Calu3 (cell line): ENCODE measurements at regions not wholly inside any gene's neighbourhood (a gene's known extent, or its start where the extent isn't known, plus 50 kb on each side); places are given as distances from the start of the nearest gene placed in this dataset.

ENCODE experiments used
- BruUV-seq: library from RNA; stranded (reverse); fragments of 400-500 nt; replicated peaks from 2 replicates; lab custom pipeline; 2021; lab: Mats Ljungman, UMichigan
- CTCF ChIA-PET: fragments of 300-600 bp; sonication (Branson Sonifier 250); formaldehyde crosslinking; loops from one replicate; lab custom pipeline; 2022; ENCODE audit warnings: antibody characterized with exemption; lab: Charles Lee
- DNase-seq: peaks from one replicate; pipeline ENCODE4 v3.0.0; 2022
- H3K27ac Mint-ChIP-seq: one replicate; pipeline ENCODE4 v1.8.0; 2022; ENCODE audit warnings: mixed read lengths; ENCODE audit not compliant: unreplicated experiment
- H3K27me3 Mint-ChIP-seq: one replicate; pipeline ENCODE4 v1.8.0; 2022; ENCODE audit warnings: mixed read lengths; ENCODE audit not compliant: unreplicated experiment
- H3K36me3 Mint-ChIP-seq: one replicate; pipeline ENCODE4 v1.8.0; 2022; ENCODE audit warnings: mild to moderate bottlenecking, moderate library complexity, mixed read lengths; ENCODE audit not compliant: insufficient read depth, unreplicated experiment
- H3K4me1 Mint-ChIP-seq: one replicate; pipeline ENCODE4 v1.8.0; 2022; ENCODE audit warnings: mild to moderate bottlenecking, low read depth, mixed read lengths; ENCODE audit not compliant: unreplicated experiment
- H3K4me3 Mint-ChIP-seq: one replicate; pipeline ENCODE4 v1.8.0; 2022; ENCODE audit warnings: mild to moderate bottlenecking, low read depth, moderate library complexity, mixed read lengths; ENCODE audit not compliant: unreplicated experiment
- H3K9me3 Mint-ChIP-seq: one replicate; pipeline ENCODE4 v1.8.0; 2022; ENCODE audit warnings: low read depth, mixed read lengths; ENCODE audit not compliant: unreplicated experiment
- CTCF ChIP-seq: fragments of 200-600 bp; IDR thresholded peaks from one replicate; pipeline ENCODE4 v1.8.0; 2022; ENCODE audit warnings: antibody characterized with exemption; ENCODE audit not compliant: unreplicated experiment
- intact Hi-C: fragments of 100-400 bp; cut with micrococcal nuclease; formaldehyde crosslinking; loops from one replicate; pipeline ENCODE4 v1.10.0; 2022; ENCODE audit not compliant: unreplicated experiment

GRCh38 chr7:112898432-112899290, 108.5 kb upstream of the TMEM168 start:
- intact Hi-C loops: loop anchor here (1.0 to 5.0 kb wide), 2 partner anchors 326 to 348 kb away; no protein-coding TSS in a partner anchor
- CTCF ChIA-PET: no interaction called here
- H3K27ac Mint-ChIP-seq: no peak overlapping the region
- H3K4me1 Mint-ChIP-seq: no peaks in the 10 kb centered on the region
- H3K4me3 Mint-ChIP-seq: no peak overlapping the region
- H3K9me3 Mint-ChIP-seq: peaks cover 3% of the 10 kb centered on the region
- peak; percentile 66 for DNase-seq
- H3K27me3 Mint-ChIP-seq: no peaks in the 10 kb centered on the region
- no peaks in the 10 kb centered on the region for H3K36me3 Mint-ChIP-seq
- BruUV-seq: no TSS peak
- TF ChIP-seq CTCF: peak; percentile 70

- CTCF ChIA-PET: no interaction called here
- intact Hi-C loops: loop anchor here (1.0 to 5.0 kb wide), 2 partner anchors 326 to 348 kb away; no protein-coding TSS in a partner anchor
- BruUV-seq: no TSS peak
- Mint-ChIP-seq H3K4me1 (no peaks in the 10 kb centered on the region), H3K27me3 (no peaks in the 10 kb centered on the region), H3K27ac (no peak overlapping the region), H3K36me3 (no peaks in the 10 kb centered on the region), H3K9me3 (no peaks in the 10 kb centered on the region), H3K4me3 (no peak overlapping the region)
- DNase-seq: no peak
- TF ChIP-seq CTCF: no peak
Observed at GRCh38 chr7:112897839-112898431, 107.7 kb upstream of the TMEM168 start.

GRCh38 chr7:112896026-112896601, 105.9 kb upstream of the TMEM168 start:
- H3K4me3 Mint-ChIP-seq: no peak overlapping the region
- peaks cover 4% of the 10 kb centered on the region for H3K36me3 Mint-ChIP-seq

GRCh38 chr7:112892263-112892662, 102.1 kb upstream of the TMEM168 start:
- H3K36me3 Mint-ChIP-seq: peaks cover 4% of the 10 kb centered on the region
- H3K4me3 Mint-ChIP-seq: no peak overlapping the region
- H3K4me1 Mint-ChIP-seq: no peaks in the 10 kb centered on the region
- TF ChIP-seq CTCF: no peak
- intact Hi-C loops: no loop called here
- H3K27me3 Mint-ChIP-seq: no peaks in the 10 kb centered on the region
- no peaks in the 10 kb centered on the region for H3K9me3 Mint-ChIP-seq
- H3K27ac Mint-ChIP-seq: no peak overlapping the region
- BruUV-seq: no TSS peak
- DNase-seq: no peak
- CTCF ChIA-PET: no interaction called here

More at GRCh38 chr7:112896026-112896601, 105.9 kb upstream of the TMEM168 start:
- DNase-seq: no peak
- intact Hi-C loops: loop anchor here (5.0 kb wide), 1 partner anchor 324 kb away; no protein-coding TSS in a partner anchor
- Mint-ChIP-seq H3K4me1 (no peaks in the 10 kb centered on the region), H3K9me3 (no peaks in the 10 kb centered on the region), H3K27ac (no peak overlapping the region), H3K27me3 (no peaks in the 10 kb centered on the region)
- no TSS peak for BruUV-seq
- CTCF ChIA-PET: no interaction called here
- no peak for TF ChIP-seq CTCF
